HEK293 (cell line): ENCODE measurements at regions not wholly inside any gene's neighbourhood (a gene's known extent, or its start where the extent isn't known, plus 50 kb on each side); places are given as distances from the start of the nearest gene placed in this dataset.

ENCODE experiments used
- CTCF ChIA-PET: fragments of 350-600 bp; formaldehyde crosslinking; extraction: SDS; loops from one replicate; lab custom pipeline; 2021; ENCODE audit warnings: antibody characterized with exemption; lab: Yijun Ruan, JAX
- POLR2A ChIA-PET: fragments of 300-600 bp; formaldehyde crosslinking; extraction: SDS; loops from one replicate; lab custom pipeline; 2020; ENCODE audit warnings: antibody characterized with exemption, inconsistent platforms; lab: Yijun Ruan, JAX
- H3K27ac ChIP-seq: fragments of 200-500 bp; sonication (Bioruptor generic); 2 replicates; pipeline ENCODE4 v1.5.1; 2014; ENCODE audit warnings: low read depth, low read length, control low read depth, inconsistent platforms; ENCODE audit errors: extremely low read depth
- H3K36me3 ChIP-seq, 2 experiments: fragments of 200-500 bp in 1 of 2; sonication (Bioruptor generic) in 1 of 2; 1 replicate in 1 of 2; 2 replicates in 1 of 2; pipeline ENCODE4 v1.5.1; 2014 to 2017; ENCODE audit warnings: inconsistent platforms in 2 of 2, low read length in 2 of 2; ENCODE audit not compliant: control insufficient read depth in 2 of 2, insufficient read depth in 1 of 2
- H3K4me1 ChIP-seq: fragments of 200-500 bp; sonication (Bioruptor generic); 2 replicates; pipeline ENCODE4 v1.5.1; 2014; ENCODE audit warnings: mild to moderate bottlenecking, low read length, inconsistent platforms; ENCODE audit not compliant: control insufficient read depth, insufficient read depth
- H3K4me3 ChIP-seq: 2 replicates; pipeline ENCODE4 v1.5.1; 2011; ENCODE audit warnings: low read depth, mild to moderate bottlenecking, control low read depth, low read length, moderate library complexity
- H3K9me3 ChIP-seq: fragments of 200-500 bp; sonication (Bioruptor generic); 2 replicates; pipeline ENCODE4 v1.5.1; 2014; ENCODE audit warnings: low read depth, low read length, inconsistent platforms; ENCODE audit not compliant: control insufficient read depth, insufficient read depth
- AEBP2 ChIP-seq: fragments of 450-650 bp; formaldehyde crosslinking; IDR thresholded peaks from 2 replicates; pipeline ENCODE4 v1.5.1; 2016; ENCODE audit warnings: missing biosample characterization, missing genetic modification characterization, borderline replicate concordance
- TRIM28 ChIP-seq: IDR thresholded peaks from 2 replicates; pipeline ENCODE4 v1.6.1; 2011; ENCODE audit warnings: low read length, control low read depth, borderline replicate concordance
- ZBTB10 ChIP-seq: fragments of 450-650 bp; formaldehyde crosslinking; IDR thresholded peaks from 2 replicates; pipeline ENCODE4 v1.5.1; 2016; ENCODE audit warnings: missing biosample characterization, missing genetic modification characterization
- ZBTB21 ChIP-seq: fragments of 450-650 bp; formaldehyde crosslinking; IDR thresholded peaks from 2 replicates; pipeline ENCODE4 v1.5.1; 2017; ENCODE audit warnings: missing biosample characterization, missing genetic modification characterization
- ZNF133 ChIP-seq: fragments of 450-650 bp; formaldehyde crosslinking; IDR thresholded peaks from 2 replicates; pipeline ENCODE4 v1.5.1; 2016; ENCODE audit warnings: missing biosample characterization, missing genetic modification characterization
- ZNF184 ChIP-seq: fragments of 450-650 bp; IDR thresholded peaks from 2 replicates; pipeline ENCODE4 v1.5.1; 2018; ENCODE audit warnings: missing biosample characterization, mild to moderate bottlenecking, missing genetic modification characterization
- ZNF202 ChIP-seq: fragments of 450-650 bp; formaldehyde crosslinking; IDR thresholded peaks from 2 replicates; pipeline ENCODE4 v1.5.1; 2016; ENCODE audit warnings: missing biosample characterization, missing genetic modification characterization, borderline replicate concordance
- ZNF302 ChIP-seq: fragments of 450-650 bp; formaldehyde crosslinking; IDR thresholded peaks from 2 replicates; pipeline ENCODE4 v1.5.1; 2016; ENCODE audit warnings: missing biosample characterization, missing genetic modification characterization, low read depth
- ZNF394 ChIP-seq: fragments of 450-650 bp; formaldehyde crosslinking; IDR thresholded peaks from 2 replicates; pipeline ENCODE4 v1.5.1; 2016; ENCODE audit warnings: missing biosample characterization, missing genetic modification characterization, mild to moderate bottlenecking, moderate library complexity, borderline replicate concordance
- ZNF416 ChIP-seq: fragments of 450-650 bp; formaldehyde crosslinking; IDR thresholded peaks from 2 replicates; pipeline ENCODE4 v1.5.1; 2016; ENCODE audit warnings: missing biosample characterization, missing genetic modification characterization
- ZNF423 ChIP-seq: fragments of 450-650 bp; formaldehyde crosslinking; IDR thresholded peaks from 2 replicates; pipeline ENCODE4 v1.5.1; 2016; ENCODE audit warnings: missing biosample characterization, missing genetic modification characterization
- ZNF48 ChIP-seq: fragments of 450-650 bp; formaldehyde crosslinking; IDR thresholded peaks from 2 replicates; pipeline ENCODE4 v1.5.1; 2016; ENCODE audit warnings: missing biosample characterization, missing genetic modification characterization
- ZNF521 ChIP-seq: fragments of 450-650 bp; formaldehyde crosslinking; IDR thresholded peaks from 2 replicates; pipeline ENCODE4 v1.5.1; 2017; ENCODE audit warnings: missing biosample characterization, mild to moderate bottlenecking, missing genetic modification characterization
- ZNF621 ChIP-seq: fragments of 450-650 bp; formaldehyde crosslinking; IDR thresholded peaks from 2 replicates; pipeline ENCODE4 v1.5.1; 2017; ENCODE audit warnings: missing biosample characterization, missing genetic modification characterization
- ZNF670 ChIP-seq: fragments of 450-650 bp; formaldehyde crosslinking; IDR thresholded peaks from 2 replicates; pipeline ENCODE4 v1.5.1; 2016; ENCODE audit warnings: missing biosample characterization, missing genetic modification characterization, low read depth
- ZNF830 ChIP-seq: fragments of 450-650 bp; IDR thresholded peaks from 2 replicates; pipeline ENCODE4 v1.5.0; 2018; ENCODE audit warnings: missing biosample characterization, missing genetic modification characterization, low read depth, mild to moderate bottlenecking, moderate library complexity
- TF ChIP-seq, protein P1 (sequence below): fragments of 450-650 bp; formaldehyde crosslinking; conservative IDR thresholded peaks from 2 replicates; pipeline ENCODE4 v1.5.1; 2016; ENCODE audit warnings: low read depth, missing biosample characterization, missing genetic modification characterization
- TF ChIP-seq, protein P2 (sequence below): fragments of 450-650 bp; formaldehyde crosslinking; IDR thresholded peaks from 2 replicates; pipeline ENCODE4 v1.5.1; 2016; ENCODE audit warnings: missing biosample characterization, missing genetic modification characterization
- TF ChIP-seq, protein P3 (sequence below): fragments of 450-650 bp; formaldehyde crosslinking; IDR thresholded peaks from 2 replicates; pipeline ENCODE4 v1.5.1; 2017; ENCODE audit warnings: missing biosample characterization, missing genetic modification characterization

GRCh38 chr13:84616864-84617263 is 734.6 kb upstream of the SLITRK1 start:
- TF ChIP-seq ZNF394 (tag by site-specific recombination) (no peak), AEBP2 (tag by site-specific recombination) (no peak), TRIM28 (no peak), ZNF830 (tag by site-specific recombination) (no peak)
- TF ChIP-seq, protein P1, sequence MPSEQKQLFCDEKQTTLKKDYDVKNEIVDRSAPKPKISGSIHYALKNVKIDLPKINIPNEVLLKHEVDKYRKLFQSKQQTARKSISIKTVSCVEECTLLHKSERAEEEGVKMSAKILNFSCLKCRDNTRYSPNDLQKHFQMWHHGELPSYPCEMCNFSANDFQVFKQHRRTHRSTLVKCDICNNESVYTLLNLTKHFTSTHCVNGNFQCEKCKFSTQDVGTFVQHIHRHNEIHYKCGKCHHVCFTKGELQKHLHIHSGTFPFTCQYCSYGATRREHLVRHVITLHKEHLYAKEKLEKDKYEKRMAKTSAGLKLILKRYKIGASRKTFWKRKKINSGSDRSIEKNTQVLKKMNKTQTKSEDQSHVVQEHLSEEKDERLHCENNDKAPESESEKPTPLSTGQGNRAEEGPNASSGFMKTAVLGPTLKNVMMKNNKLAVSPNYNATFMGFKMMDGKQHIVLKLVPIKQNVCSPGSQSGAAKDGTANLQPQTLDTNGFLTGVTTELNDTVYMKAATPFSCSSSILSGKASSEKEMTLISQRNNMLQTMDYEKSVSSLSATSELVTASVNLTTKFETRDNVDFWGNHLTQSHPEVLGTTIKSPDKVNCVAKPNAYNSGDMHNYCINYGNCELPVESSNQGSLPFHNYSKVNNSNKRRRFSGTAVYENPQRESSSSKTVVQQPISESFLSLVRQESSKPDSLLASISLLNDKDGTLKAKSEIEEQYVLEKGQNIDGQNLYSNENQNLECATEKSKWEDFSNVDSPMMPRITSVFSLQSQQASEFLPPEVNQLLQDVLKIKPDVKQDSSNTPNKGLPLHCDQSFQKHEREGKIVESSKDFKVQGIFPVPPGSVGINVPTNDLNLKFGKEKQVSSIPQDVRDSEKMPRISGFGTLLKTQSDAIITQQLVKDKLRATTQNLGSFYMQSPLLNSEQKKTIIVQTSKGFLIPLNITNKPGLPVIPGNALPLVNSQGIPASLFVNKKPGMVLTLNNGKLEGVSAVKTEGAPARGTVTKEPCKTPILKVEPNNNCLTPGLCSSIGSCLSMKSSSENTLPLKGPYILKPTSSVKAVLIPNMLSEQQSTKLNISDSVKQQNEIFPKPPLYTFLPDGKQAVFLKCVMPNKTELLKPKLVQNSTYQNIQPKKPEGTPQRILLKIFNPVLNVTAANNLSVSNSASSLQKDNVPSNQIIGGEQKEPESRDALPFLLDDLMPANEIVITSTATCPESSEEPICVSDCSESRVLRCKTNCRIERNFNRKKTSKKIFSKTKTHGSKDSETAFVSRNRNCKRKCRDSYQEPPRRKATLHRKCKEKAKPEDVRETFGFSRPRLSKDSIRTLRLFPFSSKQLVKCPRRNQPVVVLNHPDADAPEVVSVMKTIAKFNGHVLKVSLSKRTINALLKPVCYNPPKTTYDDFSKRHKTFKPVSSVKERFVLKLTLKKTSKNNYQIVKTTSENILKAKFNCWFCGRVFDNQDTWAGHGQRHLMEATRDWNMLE (tag by site-specific recombination): no peak
- TF ChIP-seq, protein P2, sequence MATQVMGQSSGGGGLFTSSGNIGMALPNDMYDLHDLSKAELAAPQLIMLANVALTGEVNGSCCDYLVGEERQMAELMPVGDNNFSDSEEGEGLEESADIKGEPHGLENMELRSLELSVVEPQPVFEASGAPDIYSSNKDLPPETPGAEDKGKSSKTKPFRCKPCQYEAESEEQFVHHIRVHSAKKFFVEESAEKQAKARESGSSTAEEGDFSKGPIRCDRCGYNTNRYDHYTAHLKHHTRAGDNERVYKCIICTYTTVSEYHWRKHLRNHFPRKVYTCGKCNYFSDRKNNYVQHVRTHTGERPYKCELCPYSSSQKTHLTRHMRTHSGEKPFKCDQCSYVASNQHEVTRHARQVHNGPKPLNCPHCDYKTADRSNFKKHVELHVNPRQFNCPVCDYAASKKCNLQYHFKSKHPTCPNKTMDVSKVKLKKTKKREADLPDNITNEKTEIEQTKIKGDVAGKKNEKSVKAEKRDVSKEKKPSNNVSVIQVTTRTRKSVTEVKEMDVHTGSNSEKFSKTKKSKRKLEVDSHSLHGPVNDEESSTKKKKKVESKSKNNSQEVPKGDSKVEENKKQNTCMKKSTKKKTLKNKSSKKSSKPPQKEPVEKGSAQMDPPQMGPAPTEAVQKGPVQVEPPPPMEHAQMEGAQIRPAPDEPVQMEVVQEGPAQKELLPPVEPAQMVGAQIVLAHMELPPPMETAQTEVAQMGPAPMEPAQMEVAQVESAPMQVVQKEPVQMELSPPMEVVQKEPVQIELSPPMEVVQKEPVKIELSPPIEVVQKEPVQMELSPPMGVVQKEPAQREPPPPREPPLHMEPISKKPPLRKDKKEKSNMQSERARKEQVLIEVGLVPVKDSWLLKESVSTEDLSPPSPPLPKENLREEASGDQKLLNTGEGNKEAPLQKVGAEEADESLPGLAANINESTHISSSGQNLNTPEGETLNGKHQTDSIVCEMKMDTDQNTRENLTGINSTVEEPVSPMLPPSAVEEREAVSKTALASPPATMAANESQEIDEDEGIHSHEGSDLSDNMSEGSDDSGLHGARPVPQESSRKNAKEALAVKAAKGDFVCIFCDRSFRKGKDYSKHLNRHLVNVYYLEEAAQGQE (tag by site-specific recombination): no peak
- ChIA-PET CTCF (no interaction called here), POLR2A (no interaction called here)
- no peaks in the 10 kb centered on the region for H3K9me3 ChIP-seq
- no peak overlapping the region for H3K4me3 ChIP-seq
- H3K27ac ChIP-seq: no peak overlapping the region
- no peaks in the 10 kb centered on the region for H3K4me1 ChIP-seq
- no peaks in the 10 kb centered on the region for H3K36me3 ChIP-seq

GRCh38 chr13:84609716-84610115 is 727.4 kb upstream of the SLITRK1 start:
- H3K4me3 ChIP-seq: no peak overlapping the region
- CTCF ChIA-PET: no interaction called here
- H3K27ac ChIP-seq: no peak overlapping the region
- no peaks in the 10 kb centered on the region for H3K4me1 ChIP-seq
- TF ChIP-seq ZNF416 (tag by site-specific recombination): no peak
- no peak for TF ChIP-seq ZNF202
- TF ChIP-seq ZNF621 (tag by site-specific recombination): no peak
- no peak for TF ChIP-seq ZNF302 (tag by site-specific recombination)
- TF ChIP-seq ZNF670 (tag by site-specific recombination): no peak
- TF ChIP-seq, protein P3, sequence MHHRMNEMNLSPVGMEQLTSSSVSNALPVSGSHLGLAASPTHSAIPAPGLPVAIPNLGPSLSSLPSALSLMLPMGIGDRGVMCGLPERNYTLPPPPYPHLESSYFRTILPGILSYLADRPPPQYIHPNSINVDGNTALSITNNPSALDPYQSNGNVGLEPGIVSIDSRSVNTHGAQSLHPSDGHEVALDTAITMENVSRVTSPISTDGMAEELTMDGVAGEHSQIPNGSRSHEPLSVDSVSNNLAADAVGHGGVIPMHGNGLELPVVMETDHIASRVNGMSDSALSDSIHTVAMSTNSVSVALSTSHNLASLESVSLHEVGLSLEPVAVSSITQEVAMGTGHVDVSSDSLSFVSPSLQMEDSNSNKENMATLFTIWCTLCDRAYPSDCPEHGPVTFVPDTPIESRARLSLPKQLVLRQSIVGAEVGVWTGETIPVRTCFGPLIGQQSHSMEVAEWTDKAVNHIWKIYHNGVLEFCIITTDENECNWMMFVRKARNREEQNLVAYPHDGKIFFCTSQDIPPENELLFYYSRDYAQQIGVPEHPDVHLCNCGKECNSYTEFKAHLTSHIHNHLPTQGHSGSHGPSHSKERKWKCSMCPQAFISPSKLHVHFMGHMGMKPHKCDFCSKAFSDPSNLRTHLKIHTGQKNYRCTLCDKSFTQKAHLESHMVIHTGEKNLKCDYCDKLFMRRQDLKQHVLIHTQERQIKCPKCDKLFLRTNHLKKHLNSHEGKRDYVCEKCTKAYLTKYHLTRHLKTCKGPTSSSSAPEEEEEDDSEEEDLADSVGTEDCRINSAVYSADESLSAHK (tag by site-specific recombination): no peak
- no peak for TF ChIP-seq ZNF423
- TF ChIP-seq ZNF48: no peak
- TF ChIP-seq ZNF133 (tag by site-specific recombination): no peak
- TF ChIP-seq ZNF184 (tag by site-specific recombination): no peak
- no peak for TF ChIP-seq ZBTB10
- no peak for TF ChIP-seq ZBTB21 (tag by site-specific recombination)
- no peak for TF ChIP-seq ZNF521
- TF ChIP-seq, all 188 proteins: peak for 0
- POLR2A ChIA-PET: no interaction called here
- H3K9me3 ChIP-seq: no peaks in the 10 kb centered on the region
- no peaks in the 10 kb centered on the region for H3K36me3 ChIP-seq
